ENCODE measurements at regions not wholly inside any gene's neighbourhood (a gene's known extent, or its start where the extent isn't known, plus 50 kb on each side); places are given as distances from the start of the nearest gene placed in this dataset.

- TF ChIP-seq CTCF (IDR thresholded peaks at IDR 0.05; ENCODE audit: control extremely low read depth in 1 of 3, insufficient read depth in 1 of 3, low read depth in 1 of 3, low read length in 3 of 3) (no peak), EP300 (IDR thresholded peaks at IDR 0.05; ENCODE audit: borderline replicate concordance in 1 of 2, low read depth in 2 of 2, low read length in 2 of 2) (no peak), KDM5A (IDR thresholded peaks at IDR 0.05; ENCODE audit: low read length) (no peak), POLR2A (IDR thresholded peaks at IDR 0.05; ENCODE audit: control extremely low read depth in 1 of 2, low read depth in 2 of 2, low read length in 2 of 2) (no peak), JUN (IDR thresholded peaks at IDR 0.05; ENCODE audit: low read depth, low read length) (no peak), EZH2 (IDR thresholded peaks at IDR 0.05; ENCODE audit: low read depth, low read length, severe bottlenecking) (no peak), SP1 (IDR thresholded peaks at IDR 0.05; ENCODE audit: low read depth, low read length) (no peak)
- TF ChIP-seq, protein P1, sequence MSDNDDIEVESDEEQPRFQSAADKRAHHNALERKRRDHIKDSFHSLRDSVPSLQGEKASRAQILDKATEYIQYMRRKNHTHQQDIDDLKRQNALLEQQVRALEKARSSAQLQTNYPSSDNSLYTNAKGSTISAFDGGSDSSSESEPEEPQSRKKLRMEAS (IDR thresholded peaks at IDR 0.05), result no peak
These were observed 252.7 kb downstream of the CASP12 start for GRCh38 chr11:104645261-104646222.

Data from H1 (cell line).